Peyer's patch (tissue), 4 donors: ENCODE measurements at regions not wholly inside any gene's neighbourhood (a gene's known extent, or its start where the extent isn't known, plus 50 kb on each side); places are given as distances from the start of the nearest gene placed in this dataset.

ENCODE experiments used
- POLR2A ChIP-seq, 2 donors: fragments of 450-650 bp; IDR thresholded peaks; one replicate each; pipeline ENCODE4 v1.5.1; 2017; ENCODE audit warnings: antibody characterized with exemption in 2 of 2, mild to moderate bottlenecking in 2 of 2, moderate library complexity in 2 of 2
- TF ChIP-seq, protein P1 (sequence below), 6 experiments: fragments of 450-650 bp in 4 of 6; fragments of 200-600 bp in 2 of 6; sonication (generic) in 1 of 6; IDR thresholded peaks; one replicate each; pipeline ENCODE4 v1.5.1; 2017 to 2019; ENCODE audit warnings: antibody characterized with exemption in 6 of 6, mild to moderate bottlenecking in 3 of 6, moderate library complexity in 1 of 6

- no peak for TF ChIP-seq POLR2A (IDR thresholded peaks at IDR 0.05)
- TF ChIP-seq, protein P1, sequence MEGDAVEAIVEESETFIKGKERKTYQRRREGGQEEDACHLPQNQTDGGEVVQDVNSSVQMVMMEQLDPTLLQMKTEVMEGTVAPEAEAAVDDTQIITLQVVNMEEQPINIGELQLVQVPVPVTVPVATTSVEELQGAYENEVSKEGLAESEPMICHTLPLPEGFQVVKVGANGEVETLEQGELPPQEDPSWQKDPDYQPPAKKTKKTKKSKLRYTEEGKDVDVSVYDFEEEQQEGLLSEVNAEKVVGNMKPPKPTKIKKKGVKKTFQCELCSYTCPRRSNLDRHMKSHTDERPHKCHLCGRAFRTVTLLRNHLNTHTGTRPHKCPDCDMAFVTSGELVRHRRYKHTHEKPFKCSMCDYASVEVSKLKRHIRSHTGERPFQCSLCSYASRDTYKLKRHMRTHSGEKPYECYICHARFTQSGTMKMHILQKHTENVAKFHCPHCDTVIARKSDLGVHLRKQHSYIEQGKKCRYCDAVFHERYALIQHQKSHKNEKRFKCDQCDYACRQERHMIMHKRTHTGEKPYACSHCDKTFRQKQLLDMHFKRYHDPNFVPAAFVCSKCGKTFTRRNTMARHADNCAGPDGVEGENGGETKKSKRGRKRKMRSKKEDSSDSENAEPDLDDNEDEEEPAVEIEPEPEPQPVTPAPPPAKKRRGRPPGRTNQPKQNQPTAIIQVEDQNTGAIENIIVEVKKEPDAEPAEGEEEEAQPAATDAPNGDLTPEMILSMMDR (IDR thresholded peaks at IDR 0.05) = no peak
Measured at GRCh38 chr4:158958489-158959270, 144.2 kb upstream of the RAPGEF2 start.
